ENCODE measurements at regions not wholly inside any gene's neighbourhood (a gene's known extent, or its start where the extent isn't known, plus 50 kb on each side); places are given as distances from the start of the nearest gene placed in this dataset.

DNA sequence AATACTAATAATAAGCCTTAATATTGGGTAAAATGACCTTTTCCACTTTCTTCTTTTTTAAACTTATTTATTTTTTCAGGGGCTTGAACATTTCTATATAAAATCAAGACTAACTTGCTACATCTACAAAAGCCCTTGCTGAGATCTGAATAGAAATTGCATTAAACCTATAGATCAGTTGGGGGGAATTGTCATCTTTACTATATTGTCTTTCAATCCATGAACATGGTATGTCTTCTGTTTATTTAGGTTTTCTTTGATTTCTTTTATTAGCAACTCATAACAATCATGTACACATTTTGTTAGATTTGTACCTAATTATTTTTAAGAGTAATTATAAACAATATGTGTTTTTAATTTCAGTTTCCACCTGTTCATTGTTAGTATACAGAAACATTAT, 96.4 kb upstream of the SLC22A23 start:
- TF ChIP-seq, protein P1, sequence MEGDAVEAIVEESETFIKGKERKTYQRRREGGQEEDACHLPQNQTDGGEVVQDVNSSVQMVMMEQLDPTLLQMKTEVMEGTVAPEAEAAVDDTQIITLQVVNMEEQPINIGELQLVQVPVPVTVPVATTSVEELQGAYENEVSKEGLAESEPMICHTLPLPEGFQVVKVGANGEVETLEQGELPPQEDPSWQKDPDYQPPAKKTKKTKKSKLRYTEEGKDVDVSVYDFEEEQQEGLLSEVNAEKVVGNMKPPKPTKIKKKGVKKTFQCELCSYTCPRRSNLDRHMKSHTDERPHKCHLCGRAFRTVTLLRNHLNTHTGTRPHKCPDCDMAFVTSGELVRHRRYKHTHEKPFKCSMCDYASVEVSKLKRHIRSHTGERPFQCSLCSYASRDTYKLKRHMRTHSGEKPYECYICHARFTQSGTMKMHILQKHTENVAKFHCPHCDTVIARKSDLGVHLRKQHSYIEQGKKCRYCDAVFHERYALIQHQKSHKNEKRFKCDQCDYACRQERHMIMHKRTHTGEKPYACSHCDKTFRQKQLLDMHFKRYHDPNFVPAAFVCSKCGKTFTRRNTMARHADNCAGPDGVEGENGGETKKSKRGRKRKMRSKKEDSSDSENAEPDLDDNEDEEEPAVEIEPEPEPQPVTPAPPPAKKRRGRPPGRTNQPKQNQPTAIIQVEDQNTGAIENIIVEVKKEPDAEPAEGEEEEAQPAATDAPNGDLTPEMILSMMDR (conservative IDR thresholded peaks at IDR 0.05 in 1 of 2, IDR thresholded peaks at IDR 0.05 in 1 of 2; ENCODE audit: extremely low read depth in 1 of 2, insufficient read depth in 1 of 2, low read depth in 1 of 2, low read length in 2 of 2): no peak
- TF ChIP-seq EZH2 (IDR thresholded peaks at IDR 0.05; ENCODE audit: borderline replicate concordance, low read length): no peak

All from mammary epithelial cell (primary cell).